ENCODE measurements at regions not wholly inside any gene's neighbourhood (a gene's known extent, or its start where the extent isn't known, plus 50 kb on each side); places are given as distances from the start of the nearest gene placed in this dataset.

DNA sequence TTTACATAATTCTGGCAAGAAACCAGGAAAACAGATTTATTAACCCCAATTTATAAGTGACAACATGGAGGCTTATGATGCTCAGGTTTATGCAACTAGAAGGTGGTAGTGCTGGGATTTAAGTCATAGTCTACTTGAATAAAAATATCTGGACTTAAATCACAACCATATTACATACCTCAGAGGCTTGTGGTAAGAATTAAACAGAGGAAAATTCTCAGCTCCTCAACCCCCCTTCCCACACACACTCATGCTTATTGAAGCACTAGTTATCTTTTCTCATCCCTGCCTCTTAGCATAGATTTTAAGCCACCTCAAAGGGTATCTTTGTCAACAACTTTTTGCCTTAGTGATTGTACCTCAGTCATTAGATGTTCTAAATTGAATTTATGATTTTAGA lies 731.0 kb downstream of the PRELID2 start:
- TF ChIP-seq, protein P1, sequence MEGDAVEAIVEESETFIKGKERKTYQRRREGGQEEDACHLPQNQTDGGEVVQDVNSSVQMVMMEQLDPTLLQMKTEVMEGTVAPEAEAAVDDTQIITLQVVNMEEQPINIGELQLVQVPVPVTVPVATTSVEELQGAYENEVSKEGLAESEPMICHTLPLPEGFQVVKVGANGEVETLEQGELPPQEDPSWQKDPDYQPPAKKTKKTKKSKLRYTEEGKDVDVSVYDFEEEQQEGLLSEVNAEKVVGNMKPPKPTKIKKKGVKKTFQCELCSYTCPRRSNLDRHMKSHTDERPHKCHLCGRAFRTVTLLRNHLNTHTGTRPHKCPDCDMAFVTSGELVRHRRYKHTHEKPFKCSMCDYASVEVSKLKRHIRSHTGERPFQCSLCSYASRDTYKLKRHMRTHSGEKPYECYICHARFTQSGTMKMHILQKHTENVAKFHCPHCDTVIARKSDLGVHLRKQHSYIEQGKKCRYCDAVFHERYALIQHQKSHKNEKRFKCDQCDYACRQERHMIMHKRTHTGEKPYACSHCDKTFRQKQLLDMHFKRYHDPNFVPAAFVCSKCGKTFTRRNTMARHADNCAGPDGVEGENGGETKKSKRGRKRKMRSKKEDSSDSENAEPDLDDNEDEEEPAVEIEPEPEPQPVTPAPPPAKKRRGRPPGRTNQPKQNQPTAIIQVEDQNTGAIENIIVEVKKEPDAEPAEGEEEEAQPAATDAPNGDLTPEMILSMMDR (IDR thresholded peaks at IDR 0.05) = no peak
- TF ChIP-seq ZFX (IDR thresholded peaks at IDR 0.05; ENCODE audit: borderline replicate concordance) = no peak

Data from 22Rv1 (cell line).